ENCODE measurements at regions not wholly inside any gene's neighbourhood (a gene's known extent, or its start where the extent isn't known, plus 50 kb on each side); places are given as distances from the start of the nearest gene placed in this dataset.
A peak's percentile ranks its signal among the peaks of the same experiment; 100 is the strongest.
"Not testable (repeated sequence)": the region's sequence is repeated elsewhere in the genome, so short reads cannot be mapped to it uniquely, and the experiment has no call there.

- no peak for DNase-seq (ENCODE audit: low spot score)
These were observed 75.4 kb upstream of the GDNF start for GRCh38 chr5:37915097-37915736.

- DNase-seq (ENCODE audit: low spot score), result not testable (repeated sequence)
These were observed 69.9 kb upstream of the GDNF start for GRCh38 chr5:37909610-37910266.

GRCh38 chr5:37906416-37906815, 66.6 kb upstream of the GDNF start:
- no peak for DNase-seq (ENCODE audit: low spot score)

GRCh38 chr5:37905230-37905629, 65.4 kb upstream of the GDNF start:
- no peak for DNase-seq (ENCODE audit: low spot score)

- DNase-seq (ENCODE audit: low spot score), result no peak
These were observed 62.5 kb upstream of the GDNF start for GRCh38 chr5:37902323-37902722.

- peak; percentile 59 for DNase-seq (ENCODE audit: low spot score)
These were observed 60.9 kb upstream of the GDNF start for GRCh38 chr5:37900692-37901091.

- DNase-seq (ENCODE audit: low spot score), result no peak
These were observed 59.2 kb upstream of the GDNF start for GRCh38 chr5:37899037-37899436.

GRCh38 chr5:37896159-37896558, 56.3 kb upstream of the GDNF start:
- DNase-seq (ENCODE audit: low spot score), result no peak

- no peak for DNase-seq (ENCODE audit: low spot score)
These were observed 53.7 kb upstream of the GDNF start for GRCh38 chr5:37893434-37894134.

GRCh38 chr5:37892586-37892985, 52.7 kb upstream of the GDNF start:
- DNase-seq (ENCODE audit: low spot score), result no peak

- DNase-seq (ENCODE audit: low spot score), result no peak
These were observed 52.0 kb upstream of the GDNF start for GRCh38 chr5:37891832-37892231.

GRCh38 chr5:37889612-37890317, 49.9 kb upstream of the GDNF start:
- peak; percentile 79 for DNase-seq (ENCODE audit: low spot score)

All from AG20443 (cell line).